GM18505 (cell line): ENCODE measurements at regions not wholly inside any gene's neighbourhood (a gene's known extent, or its start where the extent isn't known, plus 50 kb on each side); places are given as distances from the start of the nearest gene placed in this dataset.

ENCODE experiments used
- ATAC-seq: cut with Tn5 transposase; IDR thresholded peaks from one replicate; pipeline ENCODE4 v1.9.1; 2021; ENCODE audit not compliant: unreplicated experiment
- POLR2A ChIP-seq: IDR thresholded peaks from 4 replicates; pipeline ENCODE4 v1.6.1; 2011; ENCODE audit warnings: borderline replicate concordance; ENCODE audit not compliant: insufficient read depth, insufficient read length; ENCODE audit errors: extremely low read depth

DNA sequence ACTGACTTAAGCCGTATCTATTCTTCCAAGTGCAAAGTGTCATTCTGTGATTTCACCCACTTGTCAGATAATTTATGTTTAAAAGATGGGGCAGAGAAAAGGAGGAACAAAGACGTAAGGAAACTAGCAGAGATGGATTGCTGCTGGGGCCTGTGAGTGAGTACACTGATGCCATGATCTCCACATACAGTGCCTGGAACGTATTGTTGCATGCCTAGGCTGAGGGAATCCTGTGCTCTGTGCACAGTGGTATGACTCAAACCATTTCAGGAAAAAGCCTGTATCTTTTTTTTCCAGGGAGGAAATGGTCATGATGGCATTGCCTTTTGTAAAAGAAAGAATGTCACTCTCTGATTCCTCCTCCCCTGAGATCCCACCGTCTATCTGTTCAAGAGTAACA lies 359.5 kb upstream of the ADAMTS16 start:
- ATAC-seq: no peak
- TF ChIP-seq POLR2A: no peak

GRCh38 chr5:4781299-4781698 lies 358.8 kb upstream of the ADAMTS16 start:
- no peak for TF ChIP-seq POLR2A
- no peak for ATAC-seq

- TF ChIP-seq POLR2A: no peak
- no peak for ATAC-seq
Observed at GRCh38 chr5:4785971-4786370, 354.2 kb upstream of the ADAMTS16 start.

DNA sequence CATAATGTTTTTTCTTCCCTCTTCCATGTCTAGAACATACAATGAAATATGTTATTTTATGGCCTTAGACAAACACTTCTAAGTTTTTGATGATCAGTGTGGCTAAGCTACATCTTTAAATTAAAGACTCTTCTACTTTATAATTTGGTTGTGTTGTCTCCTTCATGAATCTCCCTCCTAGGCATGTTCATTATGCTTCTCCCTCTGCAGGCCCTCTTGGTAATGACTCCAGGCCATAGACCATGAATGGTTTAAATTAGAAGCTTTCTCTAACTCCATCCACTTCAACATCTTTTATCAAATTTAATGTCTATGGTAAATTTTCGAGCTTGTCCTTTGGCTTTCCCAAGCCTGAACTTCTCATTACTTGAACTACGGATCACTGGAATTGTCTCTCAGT lies 342.7 kb upstream of the ADAMTS16 start:
- no peak for TF ChIP-seq POLR2A
- no peak for ATAC-seq

GRCh38 chr5:4802044-4802443 lies 338.1 kb upstream of the ADAMTS16 start:
- TF ChIP-seq POLR2A: no peak
- ATAC-seq: no peak

DNA sequence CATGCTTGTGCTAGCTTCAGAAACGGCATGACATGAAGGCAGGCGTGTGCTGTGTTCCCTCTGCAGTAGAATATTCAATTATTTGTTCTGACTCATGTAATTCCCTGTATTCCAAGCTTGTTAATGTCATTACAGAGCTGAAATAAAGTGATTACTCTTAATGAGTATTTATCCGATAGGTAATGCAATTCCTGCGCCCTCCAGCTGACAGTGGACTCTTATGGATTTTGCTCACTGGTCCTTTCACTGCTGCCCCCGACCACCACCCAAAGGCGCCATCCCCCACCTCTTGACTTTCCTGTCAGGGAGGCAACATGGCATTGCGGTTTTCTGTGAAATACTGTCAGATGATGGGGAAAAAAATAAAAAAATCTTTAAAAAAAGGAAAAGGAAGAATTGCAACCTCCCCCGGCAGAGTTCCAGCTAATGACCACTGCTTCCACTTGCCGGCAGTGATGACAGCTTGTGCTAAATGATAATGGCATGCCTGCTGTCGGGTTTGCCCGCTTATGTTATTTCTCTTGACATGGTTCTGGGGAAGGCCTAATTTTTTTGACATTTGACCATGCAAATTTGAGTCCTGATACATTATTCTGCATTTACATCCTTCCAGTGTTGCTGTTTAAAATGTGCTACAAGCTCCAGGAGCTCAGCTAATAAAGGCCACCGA lies 335.3 kb upstream of the ADAMTS16 start:
- ATAC-seq: no peak
- TF ChIP-seq POLR2A: no peak

- no peak for TF ChIP-seq POLR2A
- no peak for ATAC-seq
Observed at GRCh38 chr5:4815002-4815401, 325.1 kb upstream of the ADAMTS16 start.

DNA sequence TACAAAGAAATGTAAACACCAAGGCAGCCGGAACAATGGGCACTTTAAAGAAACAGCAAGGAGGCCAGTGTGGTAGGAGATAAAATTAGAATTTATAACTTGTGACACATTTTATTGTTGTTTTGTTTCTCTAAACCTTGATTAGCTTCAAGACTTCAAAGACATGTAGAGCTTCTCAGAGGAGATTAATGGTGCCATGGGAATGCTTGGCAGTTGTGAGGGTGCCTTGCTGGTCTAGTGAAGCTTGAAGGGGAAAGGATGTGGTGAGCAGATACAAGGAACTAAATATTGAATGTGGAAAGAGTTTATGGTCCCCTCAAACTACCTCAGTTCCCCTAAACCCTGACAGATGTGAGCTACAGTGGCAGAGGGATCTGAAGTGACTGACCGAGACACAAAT lies 322.4 kb upstream of the ADAMTS16 start:
- no peak for TF ChIP-seq POLR2A
- no peak for ATAC-seq

- ATAC-seq: no peak
- TF ChIP-seq POLR2A: no peak
Observed at GRCh38 chr5:4831325-4831724, 308.8 kb upstream of the ADAMTS16 start.

DNA sequence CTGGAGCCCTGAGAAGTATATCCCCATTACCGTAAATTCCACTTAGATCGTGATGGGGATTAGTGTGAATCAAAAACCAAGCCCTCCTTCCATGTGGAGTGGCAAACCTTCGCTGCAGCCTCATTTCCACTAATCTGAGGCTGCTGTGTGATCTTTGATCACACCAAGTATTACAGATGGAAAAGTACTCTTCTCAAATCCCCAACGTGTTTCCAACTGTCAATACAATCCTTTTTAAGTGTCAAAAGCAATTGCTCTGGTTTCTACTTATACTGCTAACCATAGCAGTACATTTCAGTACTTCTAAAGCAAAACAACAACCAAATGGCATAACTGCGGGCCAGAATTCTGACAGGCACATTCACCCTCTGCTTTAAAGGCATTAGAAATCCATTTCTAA lies 307.7 kb upstream of the ADAMTS16 start:
- no peak for TF ChIP-seq POLR2A
- no peak for ATAC-seq

DNA sequence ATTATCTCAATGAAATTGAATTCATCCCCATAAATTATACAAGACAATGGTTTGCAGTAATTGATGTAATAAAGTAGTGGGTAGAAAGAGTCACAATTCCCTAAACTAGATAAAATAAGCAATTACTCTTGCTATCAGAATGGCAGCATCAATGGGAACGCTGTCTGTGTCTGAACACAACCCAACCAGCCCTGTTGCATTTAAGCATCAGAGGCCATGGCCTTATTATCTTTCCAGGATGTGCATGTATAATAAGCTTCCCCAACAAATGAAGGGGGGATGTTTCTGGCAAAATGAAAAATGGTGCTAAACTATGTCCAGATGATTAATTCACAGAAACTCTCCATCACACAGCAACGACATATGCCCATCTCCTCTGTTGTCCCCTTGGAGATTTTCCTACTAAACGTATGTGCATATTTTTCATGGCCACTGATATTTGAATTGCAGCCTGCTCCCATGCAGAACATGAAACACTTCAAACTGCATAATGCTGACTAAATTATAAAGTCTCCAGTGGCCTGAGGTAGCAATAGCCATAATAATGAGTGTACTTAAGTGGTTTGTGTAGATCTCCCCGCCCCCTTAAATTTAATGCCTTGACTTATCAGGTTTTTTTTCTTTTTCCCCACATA lies 306.9 kb upstream of the ADAMTS16 start:
- no peak for TF ChIP-seq POLR2A
- no peak for ATAC-seq

GRCh38 chr5:4837489-4838058 lies 302.6 kb upstream of the ADAMTS16 start:
- TF ChIP-seq POLR2A: no peak
- ATAC-seq: no peak

DNA sequence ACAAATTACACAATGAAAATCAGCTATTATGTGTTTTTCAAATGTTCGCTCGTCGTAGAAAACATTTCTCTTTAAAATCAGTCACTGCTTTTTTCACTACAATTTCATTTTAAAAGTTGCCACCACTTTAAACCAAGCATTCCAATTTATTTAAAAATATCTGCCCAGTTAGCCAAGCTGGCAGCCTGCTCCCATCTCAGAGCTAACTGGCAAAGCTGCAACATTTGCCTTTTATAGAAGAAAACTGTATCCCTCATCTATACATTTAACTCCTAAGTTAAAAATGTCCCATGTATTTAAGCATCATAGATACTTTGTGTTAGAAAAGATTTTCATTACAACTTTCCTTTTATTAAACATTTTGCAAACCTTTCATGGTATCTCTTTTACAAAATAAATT lies 294.9 kb upstream of the ADAMTS16 start:
- TF ChIP-seq POLR2A: no peak
- no peak for ATAC-seq

DNA sequence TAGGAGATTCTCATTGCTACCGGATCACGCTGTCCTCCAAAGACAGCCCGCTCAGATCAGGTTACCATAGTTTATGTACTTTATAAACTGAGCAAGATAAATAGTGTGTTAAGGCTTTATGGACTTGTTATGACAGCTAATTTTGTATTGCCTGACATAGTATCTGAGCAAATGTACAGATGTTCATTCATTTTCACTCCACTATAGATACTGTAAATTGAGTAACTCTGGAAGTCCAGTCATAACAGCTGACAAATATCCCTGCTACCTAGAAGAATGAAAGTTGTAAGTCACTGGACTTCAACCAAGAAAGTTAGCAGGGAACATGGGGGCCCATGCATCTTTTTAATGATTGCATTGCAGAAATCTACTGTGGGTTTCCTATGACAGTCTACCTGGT lies 292.4 kb upstream of the ADAMTS16 start:
- ATAC-seq: no peak
- TF ChIP-seq POLR2A: no peak
